GM23338 (cell line): ENCODE measurements at regions not wholly inside any gene's neighbourhood (a gene's known extent, or its start where the extent isn't known, plus 50 kb on each side); places are given as distances from the start of the nearest gene placed in this dataset.

Source experiments
- ATAC-seq: fragments of 200-7000 bp; cut with Tn5 transposase; 3 replicates; pipeline ENCODE4 v1.9.1; 2020
- DNase-seq: peaks from one replicate; pipeline ENCODE4 v3.0.0-alpha.2; 2015; ENCODE audit warnings: low spot score
- H2AFZ ChIP-seq: fragments of 200-600 bp; sonication (generic); 2 replicates; pipeline ENCODE4 v1.8.0; 2016; ENCODE audit warnings: antibody characterized with exemption, mild to moderate bottlenecking, moderate library complexity
- H3F3A ChIP-seq: fragments of 200-600 bp; sonication (generic); replicated peaks from 2 replicates; pipeline ENCODE4 v1.8.0; 2017; ENCODE audit warnings: antibody characterized with exemption, mixed run types, low read depth
- H3K27ac ChIP-seq: fragments of 200-600 bp; sonication (generic); 2 replicates; pipeline ENCODE4 v1.6.1; 2016; ENCODE audit warnings: low read depth
- H3K27me3 ChIP-seq: fragments of 200-600 bp; sonication (generic); 2 replicates; pipeline ENCODE4 v1.8.0; 2016; ENCODE audit warnings: mild to moderate bottlenecking, mixed run types, moderate library complexity; ENCODE audit not compliant: insufficient read depth
- H3K36me3 ChIP-seq: fragments of 200-600 bp; sonication (generic); 2 replicates; pipeline ENCODE4 v1.8.0; 2016; ENCODE audit warnings: mild to moderate bottlenecking; ENCODE audit not compliant: insufficient read depth
- H3K4me1 ChIP-seq: fragments of 200-600 bp; sonication (generic); 2 replicates; pipeline ENCODE4 v1.8.0; 2016; ENCODE audit warnings: mild to moderate bottlenecking, moderate library complexity; ENCODE audit not compliant: insufficient read depth
- H3K4me2 ChIP-seq: fragments of 200-600 bp; sonication (generic); 2 replicates; pipeline ENCODE4 v1.7.1; 2017; ENCODE audit warnings: mixed run types
- H3K4me3 ChIP-seq: fragments of 200-600 bp; sonication (generic); 2 replicates; pipeline ENCODE4 v1.6.1; 2016; ENCODE audit warnings: mixed run types
- H3K79me2 ChIP-seq: fragments of 200-600 bp; sonication (generic); replicated peaks from 2 replicates; pipeline ENCODE4 v1.8.0; 2017; ENCODE audit warnings: mild to moderate bottlenecking; ENCODE audit not compliant: insufficient read depth
- H3K9me2 ChIP-seq: fragments of 200-600 bp; sonication (generic); 2 replicates; pipeline ENCODE4 v1.8.0; 2017; ENCODE audit not compliant: insufficient read depth
- H4K20me1 ChIP-seq: fragments of 200-600 bp; sonication (generic); replicated peaks from 2 replicates; pipeline ENCODE4 v1.8.0; 2017; ENCODE audit warnings: mild to moderate bottlenecking; ENCODE audit not compliant: insufficient read depth
- H3K27ac Mint-ChIP-seq: 2 replicates; pipeline ENCODE4 v1.8.0; 2020; ENCODE audit warnings: inconsistent platforms, mild to moderate bottlenecking, moderate library complexity, mixed read lengths
- H3K27me3 Mint-ChIP-seq: 3 replicates; pipeline ENCODE4 v1.8.0; 2022; ENCODE audit warnings: low read depth, mild to moderate bottlenecking, moderate library complexity, mixed read lengths, inconsistent platforms; ENCODE audit not compliant: insufficient read depth, poor library complexity
- H3K36me3 Mint-ChIP-seq: 3 replicates; pipeline ENCODE4 v1.8.0; 2021; ENCODE audit warnings: low read depth, mild to moderate bottlenecking, inconsistent platforms, moderate library complexity, mixed read lengths
- H3K4me1 Mint-ChIP-seq: 3 replicates; pipeline ENCODE4 v1.8.0; 2020; ENCODE audit warnings: mild to moderate bottlenecking, inconsistent platforms, mixed read lengths
- H3K4me3 Mint-ChIP-seq: 3 replicates; pipeline ENCODE4 v1.8.0; 2021; ENCODE audit warnings: moderate library complexity, mild to moderate bottlenecking, inconsistent platforms, mixed read lengths
- H3K9me3 Mint-ChIP-seq: 3 replicates; pipeline ENCODE4 v1.8.0; 2020; ENCODE audit warnings: moderate library complexity, mild to moderate bottlenecking, inconsistent platforms, mixed read lengths
- CREB1 ChIP-seq: fragments of 250-450 bp; sonication (Bioruptor Pico); IDR thresholded peaks from 2 replicates; pipeline ENCODE4 v1.5.0; 2020; ENCODE audit warnings: low read depth, mild to moderate bottlenecking, moderate library complexity
- EZH2phosphoT487 ChIP-seq: fragments of 200-600 bp; sonication (generic); IDR thresholded peaks from one replicate; pipeline ENCODE4 v1.8.1; 2018; ENCODE audit warnings: antibody characterized with exemption; ENCODE audit not compliant: unreplicated experiment
- JUNB ChIP-seq: IDR thresholded peaks from one replicate; pipeline ENCODE4 v1.6.1; 2016; ENCODE audit warnings: antibody characterized with exemption; ENCODE audit not compliant: unreplicated experiment
- TF ChIP-seq, protein P1 (sequence below): fragments of 250-450 bp; sonication (Bioruptor Pico); IDR thresholded peaks from 2 replicates; pipeline ENCODE4 v1.5.0; 2020; ENCODE audit warnings: mild to moderate bottlenecking, moderate library complexity
- TF ChIP-seq, protein P2 (sequence below), 2 experiments: fragments of 200-600 bp in 1 of 2; sonication (generic) in 1 of 2; conservative IDR thresholded peaks; 2 replicates each; pipeline versions ENCODE4 v1.5.1 to v1.6.1; 2016 to 2017; ENCODE audit warnings: antibody characterized with exemption in 2 of 2, low read depth in 2 of 2, mild to moderate bottlenecking in 2 of 2, moderate library complexity in 1 of 2

- no peak overlapping the region for H3K4me3 Mint-ChIP-seq
- DNase-seq (no peak), ATAC-seq (no peak)
- peak overlapping the region; percentile 84; the same call in 1 of the 2 replicates for H2AFZ ChIP-seq
- H3K27ac Mint-ChIP-seq = no peak overlapping the region
- H3K79me2 ChIP-seq = no peaks in the 10 kb centered on the region
- no peak overlapping the region for H3K4me2 ChIP-seq
- H4K20me1 ChIP-seq = 0 out of 2 replicates have a peak, but pooled peaks cover 3% of the 10 kb centered on the region
- H3K27me3 ChIP-seq = no peaks in the 10 kb centered on the region
- H3K4me3 ChIP-seq = no peak overlapping the region
- H3K27ac ChIP-seq = no peak overlapping the region
- H3K27me3 Mint-ChIP-seq = peaks cover 12% of the 10 kb centered on the region
- no peaks in the 10 kb centered on the region for H3K36me3 Mint-ChIP-seq
- TF ChIP-seq EZH2phosphoT487 (no peak), JUNB (no peak), CREB1 (CRISPR knock-in tag) (no peak)
- TF ChIP-seq, protein P1, sequence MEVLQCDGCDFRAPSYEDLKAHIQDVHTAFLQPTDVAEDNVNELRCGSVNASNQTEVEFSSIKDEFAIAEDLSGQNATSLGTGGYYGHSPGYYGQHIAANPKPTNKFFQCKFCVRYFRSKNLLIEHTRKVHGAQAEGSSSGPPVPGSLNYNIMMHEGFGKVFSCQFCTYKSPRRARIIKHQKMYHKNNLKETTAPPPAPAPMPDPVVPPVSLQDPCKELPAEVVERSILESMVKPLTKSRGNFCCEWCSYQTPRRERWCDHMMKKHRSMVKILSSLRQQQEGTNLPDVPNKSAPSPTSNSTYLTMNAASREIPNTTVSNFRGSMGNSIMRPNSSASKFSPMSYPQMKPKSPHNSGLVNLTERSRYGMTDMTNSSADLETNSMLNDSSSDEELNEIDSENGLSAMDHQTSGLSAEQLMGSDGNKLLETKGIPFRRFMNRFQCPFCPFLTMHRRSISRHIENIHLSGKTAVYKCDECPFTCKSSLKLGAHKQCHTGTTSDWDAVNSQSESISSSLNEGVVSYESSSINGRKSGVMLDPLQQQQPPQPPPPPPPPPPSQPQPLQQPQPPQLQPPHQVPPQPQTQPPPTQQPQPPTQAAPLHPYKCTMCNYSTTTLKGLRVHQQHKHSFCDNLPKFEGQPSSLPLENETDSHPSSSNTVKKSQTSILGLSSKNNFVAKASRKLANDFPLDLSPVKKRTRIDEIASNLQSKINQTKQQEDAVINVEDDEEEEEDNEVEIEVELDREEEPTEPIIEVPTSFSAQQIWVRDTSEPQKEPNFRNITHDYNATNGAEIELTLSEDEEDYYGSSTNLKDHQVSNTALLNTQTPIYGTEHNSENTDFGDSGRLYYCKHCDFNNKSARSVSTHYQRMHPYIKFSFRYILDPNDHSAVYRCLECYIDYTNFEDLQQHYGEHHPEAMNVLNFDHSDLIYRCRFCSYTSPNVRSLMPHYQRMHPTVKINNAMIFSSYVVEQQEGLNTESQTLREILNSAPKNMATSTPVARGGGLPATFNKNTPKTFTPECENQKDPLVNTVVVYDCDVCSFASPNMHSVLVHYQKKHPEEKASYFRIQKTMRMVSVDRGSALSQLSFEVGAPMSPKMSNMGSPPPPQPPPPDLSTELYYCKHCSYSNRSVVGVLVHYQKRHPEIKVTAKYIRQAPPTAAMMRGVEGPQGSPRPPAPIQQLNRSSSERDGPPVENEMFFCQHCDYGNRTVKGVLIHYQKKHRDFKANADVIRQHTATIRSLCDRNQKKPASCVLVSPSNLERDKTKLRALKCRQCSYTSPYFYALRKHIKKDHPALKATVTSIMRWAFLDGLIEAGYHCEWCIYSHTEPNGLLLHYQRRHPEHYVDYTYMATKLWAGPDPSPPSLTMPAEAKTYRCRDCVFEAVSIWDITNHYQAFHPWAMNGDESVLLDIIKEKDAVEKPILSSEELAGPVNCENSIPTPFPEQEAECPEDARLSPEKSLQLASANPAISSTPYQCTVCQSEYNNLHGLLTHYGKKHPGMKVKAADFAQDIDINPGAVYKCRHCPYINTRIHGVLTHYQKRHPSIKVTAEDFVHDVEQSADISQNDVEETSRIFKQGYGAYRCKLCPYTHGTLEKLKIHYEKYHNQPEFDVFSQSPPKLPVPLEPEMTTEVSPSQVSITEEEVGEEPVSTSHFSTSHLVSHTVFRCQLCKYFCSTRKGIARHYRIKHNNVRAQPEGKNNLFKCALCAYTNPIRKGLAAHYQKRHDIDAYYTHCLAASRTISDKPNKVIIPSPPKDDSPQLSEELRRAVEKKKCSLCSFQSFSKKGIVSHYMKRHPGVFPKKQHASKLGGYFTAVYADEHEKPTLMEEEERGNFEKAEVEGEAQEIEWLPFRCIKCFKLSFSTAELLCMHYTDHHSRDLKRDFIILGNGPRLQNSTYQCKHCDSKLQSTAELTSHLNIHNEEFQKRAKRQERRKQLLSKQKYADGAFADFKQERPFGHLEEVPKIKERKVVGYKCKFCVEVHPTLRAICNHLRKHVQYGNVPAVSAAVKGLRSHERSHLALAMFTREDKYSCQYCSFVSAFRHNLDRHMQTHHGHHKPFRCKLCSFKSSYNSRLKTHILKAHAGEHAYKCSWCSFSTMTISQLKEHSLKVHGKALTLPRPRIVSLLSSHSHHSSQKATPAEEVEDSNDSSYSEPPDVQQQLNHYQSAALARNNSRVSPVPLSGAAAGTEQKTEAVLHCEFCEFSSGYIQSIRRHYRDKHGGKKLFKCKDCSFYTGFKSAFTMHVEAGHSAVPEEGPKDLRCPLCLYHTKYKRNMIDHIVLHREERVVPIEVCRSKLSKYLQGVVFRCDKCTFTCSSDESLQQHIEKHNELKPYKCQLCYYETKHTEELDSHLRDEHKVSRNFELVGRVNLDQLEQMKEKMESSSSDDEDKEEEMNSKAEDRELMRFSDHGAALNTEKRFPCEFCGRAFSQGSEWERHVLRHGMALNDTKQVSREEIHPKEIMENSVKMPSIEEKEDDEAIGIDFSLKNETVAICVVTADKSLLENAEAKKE (CRISPR knock-in tag) = no peak
- TF ChIP-seq, protein P2, sequence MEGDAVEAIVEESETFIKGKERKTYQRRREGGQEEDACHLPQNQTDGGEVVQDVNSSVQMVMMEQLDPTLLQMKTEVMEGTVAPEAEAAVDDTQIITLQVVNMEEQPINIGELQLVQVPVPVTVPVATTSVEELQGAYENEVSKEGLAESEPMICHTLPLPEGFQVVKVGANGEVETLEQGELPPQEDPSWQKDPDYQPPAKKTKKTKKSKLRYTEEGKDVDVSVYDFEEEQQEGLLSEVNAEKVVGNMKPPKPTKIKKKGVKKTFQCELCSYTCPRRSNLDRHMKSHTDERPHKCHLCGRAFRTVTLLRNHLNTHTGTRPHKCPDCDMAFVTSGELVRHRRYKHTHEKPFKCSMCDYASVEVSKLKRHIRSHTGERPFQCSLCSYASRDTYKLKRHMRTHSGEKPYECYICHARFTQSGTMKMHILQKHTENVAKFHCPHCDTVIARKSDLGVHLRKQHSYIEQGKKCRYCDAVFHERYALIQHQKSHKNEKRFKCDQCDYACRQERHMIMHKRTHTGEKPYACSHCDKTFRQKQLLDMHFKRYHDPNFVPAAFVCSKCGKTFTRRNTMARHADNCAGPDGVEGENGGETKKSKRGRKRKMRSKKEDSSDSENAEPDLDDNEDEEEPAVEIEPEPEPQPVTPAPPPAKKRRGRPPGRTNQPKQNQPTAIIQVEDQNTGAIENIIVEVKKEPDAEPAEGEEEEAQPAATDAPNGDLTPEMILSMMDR (conservative IDR thresholded peaks at IDR 0.05; ENCODE audit: low read depth in 2 of 2) = no peak
- H3K9me2 ChIP-seq = no peaks in the 10 kb centered on the region
- no peaks in the 10 kb centered on the region for H3K36me3 ChIP-seq
- peaks cover 47% of the 10 kb centered on the region for H3K4me1 Mint-ChIP-seq
- no peaks in the 10 kb centered on the region for H3F3A ChIP-seq
- H3K4me1 ChIP-seq = no peaks in the 10 kb centered on the region
- H3K9me3 Mint-ChIP-seq = no peaks in the 10 kb centered on the region
These were observed 59.2 kb upstream of the TARBP1 start for GRCh38 chr1:234538062-234538731.
